Esophagus mucosa (tissue), 1 donor: ENCODE measurements at regions not wholly inside any gene's neighbourhood (a gene's known extent, or its start where the extent isn't known, plus 50 kb on each side); places are given as distances from the start of the nearest gene placed in this dataset.
"Not testable (repeated sequence)": the region's sequence is repeated elsewhere in the genome, so short reads cannot be mapped to it uniquely, and the experiment has no call there.

Source experiments
- ATAC-seq: fragments of 200-7000 bp; cut with Tn5 transposase; one replicate; pipeline ENCODE4 v1.9.1; 2020
- donor health status: DM: yes; HTN: yes; CAD: no.

GRCh38 chr4:115187136-115187535 is 73.7 kb upstream of the NDST4 start:
- no peak for ATAC-seq

DNA sequence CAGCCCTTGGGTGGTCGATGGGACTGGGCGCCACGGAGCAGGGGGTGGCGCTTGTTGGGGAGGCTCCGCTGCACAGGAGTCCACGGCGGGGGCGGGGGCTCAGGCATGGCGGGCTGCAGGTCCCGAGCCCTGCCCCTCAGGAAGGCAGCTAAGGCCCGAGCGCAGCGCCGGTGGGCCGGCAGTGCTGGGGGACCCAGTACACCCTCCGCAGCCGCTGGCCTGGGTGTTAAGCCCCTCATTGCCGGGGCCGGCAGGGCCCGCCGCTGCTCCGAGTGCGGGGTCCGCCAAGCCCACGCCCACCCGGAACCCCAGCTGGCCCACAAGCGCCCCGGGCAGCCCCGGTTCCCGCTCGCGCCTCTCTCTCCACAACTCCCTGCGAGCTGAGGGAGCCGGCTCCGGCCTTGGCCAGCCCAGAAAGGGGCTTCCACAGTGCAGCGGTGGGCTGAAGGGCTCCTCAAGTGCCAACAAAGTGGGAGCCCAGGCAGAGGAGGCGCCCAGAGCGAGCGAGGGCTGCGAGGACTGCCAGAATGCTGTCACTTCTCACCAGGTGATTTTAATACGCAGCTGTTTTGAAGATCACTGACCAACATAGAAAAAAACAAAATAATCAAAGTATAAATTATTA is 66.1 kb upstream of the NDST4 start:
- ATAC-seq = not testable (repeated sequence)

- ATAC-seq = not testable (repeated sequence)
Observed at GRCh38 chr4:115178687-115179086, 65.3 kb upstream of the NDST4 start.

DNA sequence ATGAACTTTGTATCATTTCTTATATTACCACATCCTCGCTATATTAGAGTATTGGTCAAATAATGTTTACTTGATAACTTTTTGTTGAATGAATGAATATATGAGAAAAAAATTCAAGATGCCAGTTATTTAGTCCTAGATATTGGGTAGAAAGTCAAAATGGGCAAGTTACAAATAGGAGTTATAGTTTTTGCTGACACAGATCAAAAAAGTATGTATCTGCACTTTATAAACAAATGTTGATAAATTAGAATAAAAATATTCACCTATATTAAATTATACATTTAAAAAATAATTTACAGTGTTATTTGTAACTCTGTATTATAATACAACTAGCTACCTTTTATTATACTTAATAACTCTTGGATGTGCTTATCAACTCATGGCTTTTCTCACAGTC is 57.8 kb upstream of the NDST4 start:
- no peak for ATAC-seq

GRCh38 chr4:115165503-115165902 is 52.1 kb upstream of the NDST4 start:
- no peak for ATAC-seq
